GM21619 (cell line): ENCODE measurements at regions not wholly inside any gene's neighbourhood (a gene's known extent, or its start where the extent isn't known, plus 50 kb on each side); places are given as distances from the start of the nearest gene placed in this dataset.
"Not testable (repeated sequence)": the region's sequence is repeated elsewhere in the genome, so short reads cannot be mapped to it uniquely, and the experiment has no call there.

Experiments
- ATAC-seq: cut with Tn5 transposase; IDR thresholded peaks from one replicate; pipeline ENCODE4 v1.9.1; 2021; ENCODE audit not compliant: unreplicated experiment

- no peak for ATAC-seq
Measured at GRCh38 chr5:127210042-127210441, 80.6 kb upstream of the MEGF10 start.

- ATAC-seq, result no peak
Measured at GRCh38 chr5:127213231-127213630, 77.4 kb upstream of the MEGF10 start.

- ATAC-seq, result no peak
Measured at GRCh38 chr5:127216143-127216542, 74.5 kb upstream of the MEGF10 start.

- no peak for ATAC-seq
Measured at GRCh38 chr5:127216898-127217675, 73.5 kb upstream of the MEGF10 start.

DNA sequence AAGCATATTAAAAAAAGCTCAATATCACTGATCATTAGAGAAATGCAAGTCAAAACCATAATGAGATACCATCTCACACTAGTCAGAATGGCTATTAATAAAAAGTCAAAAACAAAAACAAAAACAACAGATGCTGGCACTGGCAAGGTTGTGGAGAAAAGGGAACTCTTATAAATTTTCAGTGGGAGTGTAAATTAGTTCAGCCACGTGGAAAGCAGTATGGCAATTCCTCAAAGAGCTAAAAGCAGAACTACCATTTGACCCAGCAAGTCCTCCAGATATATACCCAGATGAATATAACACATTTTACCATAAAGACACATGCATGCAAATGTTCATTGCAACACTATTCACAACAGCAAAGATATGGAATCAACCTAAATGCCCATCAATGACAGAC is 68.7 kb upstream of the MEGF10 start:
- ATAC-seq, result not testable (repeated sequence)

GRCh38 chr5:127222571-127223156 is 67.9 kb upstream of the MEGF10 start:
- ATAC-seq, result peak; percentile 83

- ATAC-seq, result no peak
Measured at GRCh38 chr5:127223256-127223974, 67.2 kb upstream of the MEGF10 start.

DNA sequence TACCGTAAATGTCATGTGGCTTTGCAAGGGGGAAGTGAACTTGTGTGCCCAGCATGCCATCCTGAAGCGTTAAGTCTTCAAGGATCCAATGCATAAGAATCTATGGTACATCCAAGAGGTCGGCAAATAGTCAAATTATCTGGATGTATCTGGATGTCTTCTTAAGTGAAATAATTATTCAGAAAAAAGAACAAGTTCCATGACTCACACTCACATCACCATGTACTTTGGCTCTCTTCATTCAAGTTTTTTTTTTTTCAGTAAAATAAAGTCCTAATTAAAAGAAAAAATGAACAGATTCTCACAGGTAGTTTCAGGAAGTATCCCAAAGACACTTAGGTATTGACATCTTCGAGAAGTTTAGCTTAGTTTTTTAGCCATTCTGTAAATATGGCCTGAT is 62.7 kb upstream of the MEGF10 start:
- ATAC-seq, result no peak

DNA sequence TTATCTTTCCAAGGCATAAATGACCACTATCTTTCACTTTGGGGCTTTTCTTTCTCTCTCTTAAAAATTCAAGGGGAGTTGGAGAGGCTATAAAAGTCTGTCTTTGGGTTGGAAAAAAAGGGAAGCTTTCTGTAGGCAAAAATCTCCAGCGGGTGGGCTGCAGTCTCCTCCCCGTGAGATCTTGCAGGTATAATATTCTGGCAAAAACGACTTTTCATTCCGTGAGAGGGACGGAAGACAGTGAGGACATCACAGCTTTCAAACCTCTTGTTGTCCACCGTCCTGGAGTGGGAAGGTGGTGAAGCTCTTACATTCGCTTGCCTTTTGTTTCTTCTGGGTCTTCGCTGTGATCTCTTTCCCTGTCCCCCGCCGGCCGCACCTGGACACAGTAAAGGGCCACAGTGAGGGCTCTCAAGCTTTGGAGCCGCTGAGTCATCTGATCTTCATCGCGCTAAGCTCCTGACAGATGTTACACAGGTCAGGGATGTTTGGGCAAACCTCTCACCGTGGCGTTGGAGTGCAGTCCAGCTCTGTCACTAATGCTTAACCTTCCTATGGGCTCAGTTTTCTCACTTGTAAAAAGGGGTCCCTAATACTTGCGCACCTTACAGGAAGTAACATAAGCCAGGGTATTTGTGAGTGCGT is 61.9 kb upstream of the MEGF10 start:
- ATAC-seq, result no peak

GRCh38 chr5:127229185-127229889 is 61.3 kb upstream of the MEGF10 start:
- ATAC-seq, result peak; percentile 77

DNA sequence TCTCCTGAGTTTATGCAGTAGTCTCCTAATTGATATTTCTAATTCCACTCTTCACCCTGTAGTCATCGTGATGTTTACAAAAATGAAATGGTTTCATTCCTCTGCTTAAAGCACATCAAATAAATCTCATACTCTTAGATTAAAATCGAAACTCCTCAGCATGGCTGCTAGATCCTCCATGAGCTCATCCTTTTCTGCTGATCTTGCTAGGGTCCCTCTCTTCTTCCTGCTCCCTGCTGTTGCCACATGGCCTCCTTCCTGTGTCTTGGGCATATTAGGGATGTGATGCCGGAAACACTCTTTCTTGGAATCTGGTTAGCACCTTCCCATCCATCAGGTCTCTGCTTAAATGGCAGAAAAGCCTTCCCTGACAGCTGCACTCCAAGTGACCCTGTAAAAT is 59.5 kb upstream of the MEGF10 start:
- ATAC-seq, result no peak

- ATAC-seq, result no peak
Measured at GRCh38 chr5:127233590-127233989, 57.0 kb upstream of the MEGF10 start.

DNA sequence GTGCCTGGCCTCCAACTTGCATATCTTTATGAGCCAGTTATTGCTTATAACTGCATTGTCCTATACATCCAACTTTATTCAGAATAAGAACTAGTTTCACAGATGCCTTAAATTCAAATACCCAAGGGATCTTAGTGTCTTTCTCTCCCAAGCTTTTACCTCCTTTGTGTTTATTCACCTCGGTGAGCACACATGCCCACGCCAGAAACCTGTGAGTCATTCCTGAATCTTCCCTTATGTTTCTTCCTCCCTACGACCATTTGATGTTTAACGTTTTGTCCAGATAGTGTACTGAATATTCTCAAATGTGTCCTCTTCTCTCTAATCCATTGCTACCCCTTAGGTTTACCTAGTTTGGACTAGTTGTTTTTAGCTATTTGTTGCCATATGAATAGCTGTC is 55.5 kb upstream of the MEGF10 start:
- ATAC-seq, result no peak

GRCh38 chr5:127236254-127236653 is 54.3 kb upstream of the MEGF10 start:
- no peak for ATAC-seq
